Endothelial cell of umbilical vein (primary cell): ENCODE measurements at regions not wholly inside any gene's neighbourhood (a gene's known extent, or its start where the extent isn't known, plus 50 kb on each side); places are given as distances from the start of the nearest gene placed in this dataset.

Source experiments
- BruUV-seq: library from RNA; stranded (reverse); fragments of 400-500 nt; replicated peaks from 2 replicates; lab custom pipeline; 2021; lab: Mats Ljungman, UMichigan
- CTCF ChIA-PET: fragments of 300-600, 350-600 bp; sonication (Branson Sonifier 250); formaldehyde crosslinking; loops from one replicate; lab custom pipeline; 2021; ENCODE audit warnings: antibody characterized with exemption, inconsistent platforms; lab: Charles Lee
- POLR2A ChIA-PET: fragments of 300-600, 350-600 bp; sonication (Branson Sonifier 250); formaldehyde crosslinking; loops from one replicate; lab custom pipeline; 2021; ENCODE audit warnings: antibody characterized with exemption, inconsistent platforms; lab: Charles Lee
- DNase-seq: peaks from one replicate; pipeline ENCODE4 v3.0.0-alpha.2; 2011; ENCODE audit warnings: low read depth, low spot score
- FAIRE-seq: peaks from 2 replicates; lab custom pipeline; 2011; peaks lifted over from hg19 to GRCh38; lab: Jason Lieb, UNC
- H2AFZ ChIP-seq: 2 replicates; pipeline ENCODE4 v1.6.0; 2012; ENCODE audit warnings: low read depth, low read length, control low read depth, inconsistent platforms
- H3K27ac ChIP-seq: 2 replicates; pipeline ENCODE4 v1.5.1; 2011; ENCODE audit warnings: low read depth, mild to moderate bottlenecking, control low read depth, low read length, moderate library complexity; ENCODE audit not compliant: insufficient read depth
- H3K27me3 ChIP-seq, 2 experiments: 2 replicates each; pipeline versions ENCODE4 v1.6.0 to v1.6.1; 2011; ENCODE audit warnings: low read length in 2 of 2, mixed read lengths in 1 of 2; ENCODE audit not compliant: control insufficient read depth in 2 of 2, insufficient read depth in 2 of 2
- H3K36me3 ChIP-seq, 2 experiments: 2 replicates in 1 of 2; 3 replicates in 1 of 2; pipeline ENCODE4 v1.5.1; 2011; ENCODE audit warnings: low read length in 2 of 2, mild to moderate bottlenecking in 1 of 2, moderate library complexity in 1 of 2; ENCODE audit not compliant: control insufficient read depth in 2 of 2, insufficient read depth in 2 of 2; ENCODE audit errors: extremely low read depth in 1 of 2
- H3K4me1 ChIP-seq: 3 replicates; pipeline ENCODE4 v1.5.1; 2011; ENCODE audit warnings: mild to moderate bottlenecking, low read length; ENCODE audit not compliant: control insufficient read depth, insufficient read depth; ENCODE audit errors: extremely low read depth
- H3K4me2 ChIP-seq: 2 replicates; pipeline ENCODE4 v1.6.1; 2011; ENCODE audit warnings: low read length, control low read depth, mixed read lengths; ENCODE audit not compliant: insufficient read depth
- H3K4me3 ChIP-seq, 3 experiments: fragments of 200-600 bp in 1 of 3; sonication (generic), shearing (Covaris generic) in 1 of 3; replicated peaks in 1 of 3; 2 replicates each; pipeline ENCODE4 v1.5.1; 2011 to 2016; ENCODE audit warnings: control low read depth in 3 of 3, low read length in 3 of 3, mild to moderate bottlenecking in 2 of 3, inconsistent platforms in 1 of 3, low read depth in 1 of 3, moderate library complexity in 1 of 3; ENCODE audit not compliant: insufficient read depth in 1 of 3
- H3K79me2 ChIP-seq: 2 replicates; pipeline ENCODE4 v1.6.0; 2012; ENCODE audit warnings: low read length, inconsistent platforms; ENCODE audit not compliant: control insufficient read depth, insufficient read depth
- H3K9ac ChIP-seq: replicated peaks from 2 replicates; pipeline ENCODE3; 2011; ENCODE audit warnings: low read length, control low read depth; ENCODE audit not compliant: insufficient read depth; ENCODE audit errors: extremely low read depth
- H3K9me1 ChIP-seq: replicated peaks from 3 replicates; pipeline ENCODE4 v1.6.0; 2011; ENCODE audit warnings: mild to moderate bottlenecking, low read length; ENCODE audit not compliant: control insufficient read depth, insufficient read depth; ENCODE audit errors: extremely low read depth
- H3K9me3 ChIP-seq: replicated peaks from 2 replicates; pipeline ENCODE4 v1.5.1; 2012; ENCODE audit warnings: low read length, inconsistent platforms; ENCODE audit not compliant: control insufficient read depth, insufficient read depth
- H4K20me1 ChIP-seq: replicated peaks from 2 replicates; pipeline ENCODE3; 2011; ENCODE audit warnings: mild to moderate bottlenecking, low read length; ENCODE audit not compliant: control insufficient read depth, insufficient read depth; ENCODE audit errors: extremely low read depth
- EZH2 ChIP-seq: IDR thresholded peaks from 2 replicates; pipeline ENCODE4 v1.6.1; 2012; ENCODE audit warnings: borderline replicate concordance, low read depth, mild to moderate bottlenecking, moderate library complexity, low read length, inconsistent platforms; ENCODE audit not compliant: severe bottlenecking
- FOS ChIP-seq: IDR thresholded peaks from 2 replicates; pipeline ENCODE4 v1.6.1; 2011; ENCODE audit warnings: mild to moderate bottlenecking, low read length, moderate library complexity, borderline replicate concordance; ENCODE audit not compliant: insufficient read depth
- GATA2 ChIP-seq: IDR thresholded peaks from 2 replicates; pipeline ENCODE4 v1.7.0; 2011; ENCODE audit warnings: low read depth, mild to moderate bottlenecking, moderate library complexity, mixed read lengths, low read length; ENCODE audit not compliant: insufficient read length, insufficient read depth
- JUN ChIP-seq: IDR thresholded peaks from 2 replicates; pipeline ENCODE4 v1.6.1; 2011; ENCODE audit warnings: borderline replicate concordance, low read depth; ENCODE audit not compliant: insufficient read length, insufficient read depth
- MYC ChIP-seq: IDR thresholded peaks from one replicate; pipeline ENCODE4 v1.6.1; 2011; ENCODE audit warnings: mild to moderate bottlenecking, low read depth, low read length
- POLR2A ChIP-seq: IDR thresholded peaks from 2 replicates; pipeline ENCODE4 v1.6.1; 2012; ENCODE audit warnings: low read depth, mild to moderate bottlenecking, control low read depth, low read length
- POLR2AphosphoS5 ChIP-seq: IDR thresholded peaks from 2 replicates; pipeline ENCODE4 v1.6.1; 2012; ENCODE audit warnings: low read depth, mild to moderate bottlenecking, control low read depth, low read length, moderate library complexity; ENCODE audit not compliant: insufficient read depth
- dilution Hi-C: fragments of 300-500 bp; cut with MboI; formaldehyde crosslinking; loops from one replicate; pipeline ENCODE4 v1.15.0; 2019; ENCODE audit warnings: low sequenced_read_pairs; ENCODE audit not compliant: extremely low pct_ligation_motif_present
- intact Hi-C: fragments of 100-400 bp; cut with micrococcal nuclease; formaldehyde crosslinking; loops from one replicate; pipeline ENCODE4 v1.10.0; 2022
- TF ChIP-seq, protein P1 (sequence below): IDR thresholded peaks from 2 replicates; pipeline ENCODE4 v1.6.1; 2011; ENCODE audit not compliant: insufficient read depth, insufficient read length
- TF ChIP-seq, protein P2 (sequence below), 2 donors: IDR thresholded peaks; 1 replicate in 1 of 2; 2 replicates in 1 of 2; pipeline ENCODE4 v1.5.1; 2011; ENCODE audit warnings: low read length in 2 of 2, mild to moderate bottlenecking in 2 of 2, moderate library complexity in 2 of 2, control low read depth in 1 of 2, inconsistent platforms in 1 of 2, low read depth in 1 of 2; ENCODE audit not compliant: insufficient read depth in 1 of 2; ENCODE audit errors: extremely low read depth in 1 of 2

DNA sequence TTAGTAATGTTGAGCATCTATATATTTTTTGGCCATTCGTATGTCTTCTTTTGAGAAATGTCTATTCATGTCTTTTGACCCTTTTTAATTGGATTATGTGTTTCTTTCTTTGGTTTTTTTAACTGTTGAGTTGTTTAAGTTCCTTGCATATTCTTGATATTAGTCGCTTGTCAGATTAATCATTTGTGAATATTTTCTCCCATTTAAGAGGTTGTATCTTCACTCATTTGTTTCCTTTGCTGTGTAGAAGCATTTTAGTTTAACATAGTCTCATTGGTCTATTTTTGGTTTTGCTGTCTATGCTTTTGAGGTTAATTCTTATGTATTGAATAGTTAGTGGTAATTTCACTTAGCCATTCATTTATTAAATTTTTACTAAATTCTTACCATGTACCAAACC, 283.8 kb downstream of the ZPLD1 start:
- H3K27me3 ChIP-seq: no peaks in the 10 kb centered on the region
- no peaks in the 10 kb centered on the region for H3K9me3 ChIP-seq
- FAIRE-seq: no peak

More for the DNA sequence above, 283.8 kb downstream of the ZPLD1 start:
- no peak overlapping the region for H3K9ac ChIP-seq
- no peak overlapping the region for H2AFZ ChIP-seq
- intact Hi-C loops (no loop called here), dilution Hi-C loops (no loop called here)
- BruUV-seq: no TSS peak
- no peaks in the 10 kb centered on the region for H4K20me1 ChIP-seq
- no peak overlapping the region for H3K4me2 ChIP-seq
- H3K9me1 ChIP-seq: no peaks in the 10 kb centered on the region
- CTCF ChIA-PET: no interaction called here
- no peaks in the 10 kb centered on the region for H3K4me1 ChIP-seq
- H3K4me3 ChIP-seq: no peak overlapping the region
- no peaks in the 10 kb centered on the region for H3K36me3 ChIP-seq
- POLR2A ChIA-PET: no interaction called here
- H3K27ac ChIP-seq: no peak overlapping the region
- TF ChIP-seq, protein P1, sequence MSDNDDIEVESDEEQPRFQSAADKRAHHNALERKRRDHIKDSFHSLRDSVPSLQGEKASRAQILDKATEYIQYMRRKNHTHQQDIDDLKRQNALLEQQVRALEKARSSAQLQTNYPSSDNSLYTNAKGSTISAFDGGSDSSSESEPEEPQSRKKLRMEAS: no peak
- TF ChIP-seq FOS (no peak), POLR2AphosphoS5 (no peak), POLR2A (no peak), JUN (no peak), EZH2 (no peak), MYC (no peak), GATA2 (no peak)
- TF ChIP-seq, protein P2, sequence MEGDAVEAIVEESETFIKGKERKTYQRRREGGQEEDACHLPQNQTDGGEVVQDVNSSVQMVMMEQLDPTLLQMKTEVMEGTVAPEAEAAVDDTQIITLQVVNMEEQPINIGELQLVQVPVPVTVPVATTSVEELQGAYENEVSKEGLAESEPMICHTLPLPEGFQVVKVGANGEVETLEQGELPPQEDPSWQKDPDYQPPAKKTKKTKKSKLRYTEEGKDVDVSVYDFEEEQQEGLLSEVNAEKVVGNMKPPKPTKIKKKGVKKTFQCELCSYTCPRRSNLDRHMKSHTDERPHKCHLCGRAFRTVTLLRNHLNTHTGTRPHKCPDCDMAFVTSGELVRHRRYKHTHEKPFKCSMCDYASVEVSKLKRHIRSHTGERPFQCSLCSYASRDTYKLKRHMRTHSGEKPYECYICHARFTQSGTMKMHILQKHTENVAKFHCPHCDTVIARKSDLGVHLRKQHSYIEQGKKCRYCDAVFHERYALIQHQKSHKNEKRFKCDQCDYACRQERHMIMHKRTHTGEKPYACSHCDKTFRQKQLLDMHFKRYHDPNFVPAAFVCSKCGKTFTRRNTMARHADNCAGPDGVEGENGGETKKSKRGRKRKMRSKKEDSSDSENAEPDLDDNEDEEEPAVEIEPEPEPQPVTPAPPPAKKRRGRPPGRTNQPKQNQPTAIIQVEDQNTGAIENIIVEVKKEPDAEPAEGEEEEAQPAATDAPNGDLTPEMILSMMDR (IDR thresholded peaks at IDR 0.05; ENCODE audit: extremely low read depth in 1 of 2, insufficient read depth in 1 of 2, low read depth in 1 of 2, low read length in 2 of 2): no peak
- DNase-seq: no peak
- H3K79me2 ChIP-seq: no peaks in the 10 kb centered on the region
